ENCODE measurements at regions not wholly inside any gene's neighbourhood (a gene's known extent, or its start where the extent isn't known, plus 50 kb on each side); places are given as distances from the start of the nearest gene placed in this dataset.
A peak's percentile ranks its signal among the peaks of the same experiment; 100 is the strongest.

DNA sequence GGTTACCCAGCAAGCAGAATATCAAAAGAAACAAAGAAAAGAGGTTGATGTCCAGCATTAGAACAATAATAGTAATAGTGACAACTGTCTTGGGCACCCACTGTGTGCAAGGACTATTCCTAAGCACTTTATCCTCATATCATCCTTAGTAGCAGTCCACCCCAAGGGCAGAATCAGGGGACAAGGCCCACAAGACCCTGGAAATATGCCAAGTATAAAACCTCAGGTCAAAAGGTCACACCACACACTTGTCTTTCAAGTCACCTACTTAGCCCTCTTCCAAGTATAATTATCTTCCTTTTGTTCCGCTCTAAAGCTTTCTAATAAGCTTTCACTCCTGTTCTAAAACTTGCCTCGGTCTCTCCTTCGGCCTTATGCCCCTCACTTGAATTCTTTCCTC lies 124.0 kb upstream of the STT3B start:
- no peak for DNase-seq (ENCODE audit: low read depth)
- no peak overlapping the region for H3K4me3 ChIP-seq (ENCODE audit: control insufficient read depth, low read depth, low read length)
- TF ChIP-seq, protein P1, sequence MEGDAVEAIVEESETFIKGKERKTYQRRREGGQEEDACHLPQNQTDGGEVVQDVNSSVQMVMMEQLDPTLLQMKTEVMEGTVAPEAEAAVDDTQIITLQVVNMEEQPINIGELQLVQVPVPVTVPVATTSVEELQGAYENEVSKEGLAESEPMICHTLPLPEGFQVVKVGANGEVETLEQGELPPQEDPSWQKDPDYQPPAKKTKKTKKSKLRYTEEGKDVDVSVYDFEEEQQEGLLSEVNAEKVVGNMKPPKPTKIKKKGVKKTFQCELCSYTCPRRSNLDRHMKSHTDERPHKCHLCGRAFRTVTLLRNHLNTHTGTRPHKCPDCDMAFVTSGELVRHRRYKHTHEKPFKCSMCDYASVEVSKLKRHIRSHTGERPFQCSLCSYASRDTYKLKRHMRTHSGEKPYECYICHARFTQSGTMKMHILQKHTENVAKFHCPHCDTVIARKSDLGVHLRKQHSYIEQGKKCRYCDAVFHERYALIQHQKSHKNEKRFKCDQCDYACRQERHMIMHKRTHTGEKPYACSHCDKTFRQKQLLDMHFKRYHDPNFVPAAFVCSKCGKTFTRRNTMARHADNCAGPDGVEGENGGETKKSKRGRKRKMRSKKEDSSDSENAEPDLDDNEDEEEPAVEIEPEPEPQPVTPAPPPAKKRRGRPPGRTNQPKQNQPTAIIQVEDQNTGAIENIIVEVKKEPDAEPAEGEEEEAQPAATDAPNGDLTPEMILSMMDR (IDR thresholded peaks at IDR 0.05; ENCODE audit: control insufficient read depth, insufficient read depth, low read depth, low read length, missing control alignments): no peak

DNA sequence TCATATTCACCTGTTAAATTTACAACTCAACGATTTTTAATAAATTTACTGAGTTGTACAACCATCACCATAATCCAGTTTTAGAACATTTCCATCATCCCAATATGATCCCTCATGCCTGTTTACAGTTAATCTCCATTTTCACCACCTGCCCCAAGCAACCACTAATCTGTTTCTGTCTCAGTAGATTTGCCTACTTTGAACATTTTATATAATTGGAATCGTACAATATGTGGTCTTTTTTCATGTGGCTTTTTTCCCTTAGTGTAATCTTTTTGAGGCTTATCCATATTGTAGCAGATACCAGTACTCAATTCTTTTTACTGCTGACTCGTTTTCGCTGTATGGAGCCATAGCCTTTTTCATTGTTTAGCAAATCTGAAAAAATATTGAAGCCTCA lies 123.3 kb upstream of the STT3B start:
- no peak for DNase-seq (ENCODE audit: low read depth)
- H3K4me3 ChIP-seq (ENCODE audit: control insufficient read depth, low read depth, low read length): no peak overlapping the region
- TF ChIP-seq, protein P1 (IDR thresholded peaks at IDR 0.05; ENCODE audit: control insufficient read depth, insufficient read depth, low read depth, low read length, missing control alignments): no peak

DNA sequence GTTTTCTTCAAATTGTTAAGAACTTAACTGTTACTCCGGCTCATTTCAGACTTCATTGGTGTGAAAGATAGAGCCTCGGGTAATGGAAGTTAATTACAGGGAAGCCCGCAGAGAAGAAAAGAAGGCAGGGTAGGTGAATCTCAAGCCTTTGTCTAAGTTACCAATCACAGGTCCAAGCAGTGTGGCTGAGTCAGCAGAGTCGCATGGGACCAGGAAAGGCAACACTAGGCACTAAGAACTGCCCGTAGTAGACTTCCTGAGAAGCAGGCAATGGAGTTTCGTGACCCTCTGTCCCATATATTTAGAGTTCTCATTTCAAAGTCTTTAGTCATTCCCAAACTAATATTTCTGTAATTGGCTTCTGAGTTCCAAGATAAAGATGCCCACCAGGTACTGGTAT lies 122.9 kb upstream of the STT3B start:
- TF ChIP-seq, protein P1 (IDR thresholded peaks at IDR 0.05; ENCODE audit: control insufficient read depth, insufficient read depth, low read depth, low read length, missing control alignments): no peak
- DNase-seq (ENCODE audit: low read depth): no peak
- no peak overlapping the region for H3K4me3 ChIP-seq (ENCODE audit: control insufficient read depth, low read depth, low read length)

DNA sequence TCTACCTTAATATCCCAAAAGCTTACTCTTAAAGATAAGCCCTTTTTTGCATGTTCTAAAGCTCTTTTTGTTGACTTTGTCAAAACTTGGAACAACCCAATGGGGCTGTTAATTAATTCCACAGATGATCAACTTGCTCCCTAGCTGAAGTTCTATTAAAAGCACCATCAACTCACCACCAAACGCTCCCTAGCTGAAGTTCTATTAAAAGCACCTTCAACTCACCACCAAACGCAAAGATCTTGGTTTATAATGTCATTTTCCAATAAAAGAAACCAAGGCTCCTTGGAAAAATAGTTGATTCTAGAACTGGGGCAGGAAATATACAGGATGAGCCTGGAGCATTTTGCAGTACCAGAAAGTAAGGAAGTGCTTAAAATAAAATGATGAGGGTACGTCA lies 122.3 kb upstream of the STT3B start:
- H3K4me3 ChIP-seq (ENCODE audit: control insufficient read depth, low read depth, low read length): no peak overlapping the region
- TF ChIP-seq, protein P1 (IDR thresholded peaks at IDR 0.05; ENCODE audit: control insufficient read depth, insufficient read depth, low read depth, low read length, missing control alignments): no peak
- no peak for DNase-seq (ENCODE audit: low read depth)

DNA sequence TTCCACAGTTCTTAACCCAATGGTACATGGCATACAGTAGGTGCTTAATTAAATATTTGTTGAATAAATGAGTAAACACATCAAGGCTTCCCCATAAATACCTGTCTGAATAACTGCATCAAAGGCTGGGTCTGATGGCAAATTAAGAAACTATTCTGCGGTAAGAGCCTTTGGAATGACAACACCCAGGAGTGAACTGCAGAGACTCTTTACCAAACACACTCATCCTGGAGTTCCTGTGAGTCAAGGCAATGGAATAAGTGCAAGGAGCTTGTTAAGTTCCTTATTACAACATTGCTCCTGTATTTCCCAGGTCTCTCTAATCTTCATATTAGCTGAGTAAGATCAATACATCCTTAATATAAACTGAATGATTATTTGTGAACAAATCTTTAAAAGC lies 119.9 kb upstream of the STT3B start:
- DNase-seq (ENCODE audit: low read depth): peak; percentile 8
- TF ChIP-seq, protein P1 (IDR thresholded peaks at IDR 0.05; ENCODE audit: control insufficient read depth, insufficient read depth, low read depth, low read length, missing control alignments): no peak
- H3K4me3 ChIP-seq (ENCODE audit: control insufficient read depth, low read depth, low read length): no peak overlapping the region

DNA sequence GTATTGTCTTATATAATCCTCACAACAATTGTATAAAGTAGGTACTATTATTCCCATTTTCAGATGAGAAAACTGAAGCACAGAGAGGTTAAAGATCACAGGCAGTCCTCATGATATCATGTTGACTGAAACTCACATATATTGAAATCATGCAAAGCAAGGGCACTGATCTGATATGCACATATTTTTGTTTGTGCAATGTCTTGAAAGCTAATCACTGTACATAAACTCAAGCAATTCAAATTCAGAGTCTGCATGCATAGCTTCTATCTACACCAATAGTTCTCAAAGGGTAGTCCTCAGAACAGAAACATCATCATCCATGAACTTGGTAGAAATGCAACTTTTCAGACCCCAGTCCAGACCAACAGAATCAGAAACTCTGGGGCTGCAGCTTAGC lies 119.2 kb upstream of the STT3B start:
- DNase-seq (ENCODE audit: low read depth): no peak
- TF ChIP-seq, protein P1 (IDR thresholded peaks at IDR 0.05; ENCODE audit: control insufficient read depth, insufficient read depth, low read depth, low read length, missing control alignments): no peak
- H3K4me3 ChIP-seq (ENCODE audit: control insufficient read depth, low read depth, low read length): no peak overlapping the region

DNA sequence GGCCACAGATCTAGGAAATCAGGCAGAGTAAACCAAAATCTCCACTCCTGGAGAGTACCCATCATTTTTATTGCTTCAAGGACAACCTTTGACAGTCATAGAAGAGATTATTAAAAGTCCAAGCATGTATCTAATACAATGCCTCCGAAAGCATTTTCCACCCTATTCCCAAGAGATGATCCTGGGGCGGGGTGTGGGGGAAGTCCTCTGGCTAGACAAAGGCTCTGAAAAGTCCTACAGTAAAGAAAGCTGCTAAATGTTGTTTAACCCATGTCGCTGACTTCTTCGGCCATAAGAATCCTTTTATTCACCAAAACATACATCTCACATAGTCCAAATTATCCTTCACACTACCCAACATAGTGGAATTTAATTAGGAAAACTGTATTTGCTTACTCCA lies 115.7 kb upstream of the STT3B start:
- H3K4me3 ChIP-seq (ENCODE audit: control insufficient read depth, low read depth, low read length): no peak overlapping the region
- DNase-seq (ENCODE audit: low read depth): no peak
- TF ChIP-seq, protein P1 (IDR thresholded peaks at IDR 0.05; ENCODE audit: control insufficient read depth, insufficient read depth, low read depth, low read length, missing control alignments): no peak
